22Rv1 (cell line): ENCODE measurements at regions not wholly inside any gene's neighbourhood (a gene's known extent, or its start where the extent isn't known, plus 50 kb on each side); places are given as distances from the start of the nearest gene placed in this dataset.
"Not testable (repeated sequence)": the region's sequence is repeated elsewhere in the genome, so short reads cannot be mapped to it uniquely, and the experiment has no call there.

Source experiments
- H3K27ac ChIP-seq: fragments of 450-650 bp; 2 replicates; pipeline ENCODE4 v1.5.1; 2017
- ZFX ChIP-seq: fragments of 450-650 bp; IDR thresholded peaks from 2 replicates; pipeline ENCODE4 v1.6.1; 2017; ENCODE audit warnings: antibody characterized with exemption, borderline replicate concordance
- TF ChIP-seq, protein P1 (sequence below): fragments of 450-650 bp; IDR thresholded peaks from 2 replicates; pipeline ENCODE4 v1.5.1; 2017; ENCODE audit warnings: mild to moderate bottlenecking

DNA sequence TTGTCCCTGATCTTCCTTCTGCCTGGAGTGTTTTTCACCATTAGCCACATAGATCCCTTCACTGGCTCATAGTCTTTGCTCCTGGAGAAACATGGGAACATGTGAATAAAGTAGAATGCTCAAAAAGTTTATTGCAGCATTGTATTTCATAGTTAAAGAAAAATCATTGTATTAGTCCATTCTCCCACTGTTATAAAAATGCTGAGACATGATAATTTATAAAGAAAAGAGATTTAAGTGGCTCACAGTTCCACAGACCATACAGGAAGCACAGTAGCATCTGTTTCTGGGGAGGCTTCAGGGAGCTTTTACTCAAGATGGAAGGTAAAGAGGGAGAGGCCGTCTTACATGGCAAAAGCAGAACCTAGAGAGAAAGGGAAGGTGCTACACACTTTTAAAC, 238.3 kb upstream of the OR4E1 start:
- H3K27ac ChIP-seq: no peak overlapping the region
- TF ChIP-seq, protein P1, sequence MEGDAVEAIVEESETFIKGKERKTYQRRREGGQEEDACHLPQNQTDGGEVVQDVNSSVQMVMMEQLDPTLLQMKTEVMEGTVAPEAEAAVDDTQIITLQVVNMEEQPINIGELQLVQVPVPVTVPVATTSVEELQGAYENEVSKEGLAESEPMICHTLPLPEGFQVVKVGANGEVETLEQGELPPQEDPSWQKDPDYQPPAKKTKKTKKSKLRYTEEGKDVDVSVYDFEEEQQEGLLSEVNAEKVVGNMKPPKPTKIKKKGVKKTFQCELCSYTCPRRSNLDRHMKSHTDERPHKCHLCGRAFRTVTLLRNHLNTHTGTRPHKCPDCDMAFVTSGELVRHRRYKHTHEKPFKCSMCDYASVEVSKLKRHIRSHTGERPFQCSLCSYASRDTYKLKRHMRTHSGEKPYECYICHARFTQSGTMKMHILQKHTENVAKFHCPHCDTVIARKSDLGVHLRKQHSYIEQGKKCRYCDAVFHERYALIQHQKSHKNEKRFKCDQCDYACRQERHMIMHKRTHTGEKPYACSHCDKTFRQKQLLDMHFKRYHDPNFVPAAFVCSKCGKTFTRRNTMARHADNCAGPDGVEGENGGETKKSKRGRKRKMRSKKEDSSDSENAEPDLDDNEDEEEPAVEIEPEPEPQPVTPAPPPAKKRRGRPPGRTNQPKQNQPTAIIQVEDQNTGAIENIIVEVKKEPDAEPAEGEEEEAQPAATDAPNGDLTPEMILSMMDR: no peak
- no peak for TF ChIP-seq ZFX

GRCh38 chr14:21910260-21910659, 236.6 kb upstream of the OR4E1 start:
- no peak overlapping the region for H3K27ac ChIP-seq
- TF ChIP-seq ZFX: no peak
- TF ChIP-seq, protein P1: no peak

DNA sequence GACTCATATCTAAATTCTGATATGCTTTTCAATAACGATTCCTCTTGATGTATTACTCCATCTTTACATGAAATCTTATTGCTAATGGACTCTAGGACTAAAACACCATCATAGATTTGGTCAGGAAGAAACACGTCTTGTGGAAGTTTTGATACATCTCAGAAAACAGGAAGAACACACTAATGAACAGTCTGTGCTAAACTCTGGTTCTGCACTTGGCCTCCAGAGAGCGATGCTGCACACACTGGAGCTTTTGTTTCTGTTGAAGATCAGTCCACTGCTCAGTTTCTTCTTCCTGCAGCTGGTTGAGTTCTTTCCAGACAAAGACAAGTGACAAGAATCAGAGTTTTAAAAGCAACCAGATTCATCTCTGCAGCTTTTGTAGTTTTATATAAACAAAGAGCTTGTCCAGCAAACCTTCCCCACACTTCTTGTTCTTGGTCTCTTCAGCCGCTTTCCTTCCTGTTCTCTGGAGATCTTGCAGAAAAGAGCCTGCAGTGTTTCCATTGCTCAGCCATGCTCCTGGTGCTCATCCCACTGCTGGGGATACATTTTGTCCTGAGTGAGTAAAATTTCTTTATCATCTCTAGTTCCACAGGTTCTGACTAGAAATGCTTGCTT, 229.1 kb upstream of the OR4E1 start:
- no peak overlapping the region for H3K27ac ChIP-seq
- TF ChIP-seq, protein P1: peak; percentile 73
- no peak for TF ChIP-seq ZFX

- H3K27ac ChIP-seq: not testable (repeated sequence)
These were observed 221.2 kb upstream of the OR4E1 start for GRCh38 chr14:21894898-21895194.

DNA sequence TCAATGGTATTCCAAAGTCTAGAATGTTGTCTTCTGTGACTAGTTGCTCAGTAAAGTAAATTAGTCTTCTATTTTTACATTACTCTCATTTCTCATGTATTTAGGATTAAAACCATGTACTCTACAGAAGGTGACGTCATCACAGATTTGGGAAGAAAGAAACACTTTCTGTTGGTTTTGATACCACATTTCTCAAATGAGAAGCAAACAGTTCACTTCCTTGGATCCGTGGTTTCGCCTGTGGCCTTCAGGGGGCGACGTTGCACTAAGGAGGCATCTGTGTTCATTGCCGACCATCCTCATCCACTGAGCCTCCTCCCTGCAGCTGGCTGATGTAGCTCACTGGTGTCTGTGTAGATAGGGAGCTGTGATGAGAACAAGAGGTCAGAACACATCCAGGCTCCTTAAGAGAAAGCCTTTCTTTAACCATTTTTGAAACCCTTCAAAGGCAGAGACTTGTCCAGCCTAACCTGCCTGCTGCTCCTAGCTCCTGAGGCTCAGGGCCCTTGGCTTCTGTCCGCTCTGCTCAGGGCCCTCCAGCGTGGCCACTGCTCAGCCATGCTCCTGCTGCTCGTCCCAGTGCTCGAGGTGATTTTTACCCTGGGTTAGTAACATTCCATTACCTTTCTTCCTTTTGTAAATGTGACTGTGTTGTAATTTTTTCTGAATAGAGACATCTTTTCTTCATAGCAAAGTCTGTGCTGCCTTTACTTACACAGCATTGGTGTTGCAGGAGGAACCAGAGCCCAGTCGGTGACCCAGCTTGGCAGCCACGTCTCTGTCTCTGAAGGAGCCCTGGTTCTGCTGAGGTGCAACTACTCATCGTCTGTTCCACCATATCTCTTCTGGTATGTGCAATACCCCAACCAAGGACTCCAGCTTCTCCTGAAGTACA, 220.6 kb upstream of the OR4E1 start:
- TF ChIP-seq ZFX: no peak
- TF ChIP-seq, protein P1: peak; percentile 70
- no peak overlapping the region for H3K27ac ChIP-seq

DNA sequence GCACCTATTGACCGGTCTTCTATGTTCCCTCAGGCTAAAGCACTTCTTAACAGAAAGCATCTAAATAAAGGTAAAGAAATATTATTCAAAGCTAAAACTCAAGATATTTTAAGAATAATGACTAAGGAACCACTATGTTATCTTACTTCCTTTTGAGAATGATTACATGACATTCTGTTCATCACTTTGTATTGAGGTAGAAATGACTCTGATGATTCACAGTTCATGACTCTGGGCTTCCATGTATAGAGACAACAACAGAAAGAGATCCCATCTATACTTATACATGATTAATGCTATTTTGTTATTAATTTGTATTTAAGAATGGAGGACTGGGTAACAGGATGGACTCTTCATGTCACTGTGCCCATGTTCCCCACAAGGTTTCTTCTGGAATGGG, 218.3 kb upstream of the OR4E1 start:
- H3K27ac ChIP-seq: no peak overlapping the region
- TF ChIP-seq ZFX: no peak
- TF ChIP-seq, protein P1: no peak

DNA sequence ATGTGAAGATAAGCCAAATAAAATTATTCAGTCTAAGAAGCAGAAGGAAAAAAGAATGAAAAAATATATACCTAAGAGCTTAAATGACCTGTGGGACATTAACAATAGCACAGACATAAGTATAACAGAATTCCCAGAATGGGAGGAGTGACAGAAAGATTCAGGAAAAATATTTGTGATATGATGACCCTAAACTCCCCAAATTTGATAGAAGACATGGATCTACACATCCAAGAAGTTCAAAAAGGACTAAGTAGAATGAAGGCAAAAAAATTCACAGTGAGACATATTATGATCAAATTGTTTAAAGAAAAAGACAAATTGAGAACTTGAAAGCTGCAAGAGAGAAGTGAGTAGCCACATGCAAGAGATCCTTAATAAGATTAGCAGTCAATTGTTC, 211.4 kb upstream of the OR4E1 start:
- H3K27ac ChIP-seq: no peak overlapping the region
- TF ChIP-seq, protein P1: no peak
- no peak for TF ChIP-seq ZFX
